Duodenal mucosa (tissue), 2 donors: ENCODE measurements at regions not wholly inside any gene's neighbourhood (a gene's known extent, or its start where the extent isn't known, plus 50 kb on each side); places are given as distances from the start of the nearest gene placed in this dataset.

Experiments
- H3K27ac ChIP-seq: one replicate; pipeline ENCODE4 v1.7.0; 2013; ENCODE audit warnings: low read depth, low read length
- H3K27me3 ChIP-seq, 2 donors: one replicate each; pipeline ENCODE4 v1.7.0; 2013; ENCODE audit warnings: low read length in 2 of 2, control low read depth in 1 of 2; ENCODE audit not compliant: insufficient read depth in 2 of 2, control insufficient read depth in 1 of 2
- H3K36me3 ChIP-seq, 2 donors: one replicate each; pipeline ENCODE4 v1.7.0; 2013; ENCODE audit warnings: low read length in 2 of 2, control low read depth in 1 of 2; ENCODE audit not compliant: insufficient read depth in 2 of 2, control insufficient read depth in 1 of 2
- H3K4me1 ChIP-seq, 2 donors: one replicate each; pipeline ENCODE4 v1.7.0; 2013; ENCODE audit warnings: low read length in 2 of 2, control low read depth in 1 of 2; ENCODE audit not compliant: insufficient read depth in 2 of 2, control insufficient read depth in 1 of 2
- H3K4me3 ChIP-seq, 2 donors: one replicate each; pipeline ENCODE4 v1.7.0; 2013; ENCODE audit warnings: low read length in 2 of 2, low read depth in 1 of 2
- H3K9ac ChIP-seq, 2 donors: one replicate each; pipeline ENCODE4 v1.7.0; 2013; ENCODE audit warnings: low read length in 2 of 2, low read depth in 1 of 2
- H3K9me3 ChIP-seq, 2 donors: one replicate each; pipeline ENCODE4 v1.7.0; 2013; ENCODE audit warnings: low read length in 2 of 2, control low read depth in 1 of 2; ENCODE audit not compliant: control insufficient read depth in 1 of 2

- H3K4me1 ChIP-seq, result no peaks in the 10 kb centered on the region
- H3K9ac ChIP-seq, result no peak overlapping the region
- no peak overlapping the region for H3K4me3 ChIP-seq
- no peaks in the 10 kb centered on the region for H3K27me3 ChIP-seq
- H3K27ac ChIP-seq, result no peak overlapping the region
- H3K36me3 ChIP-seq, result no peaks in the 10 kb centered on the region
- no peaks in the 10 kb centered on the region for H3K9me3 ChIP-seq
These were observed 172.6 kb downstream of the RASSF9 start for GRCh38 chr12:85663631-85664030.

- no peaks in the 10 kb centered on the region for H3K9me3 ChIP-seq
- no peak overlapping the region for H3K9ac ChIP-seq
- H3K27ac ChIP-seq, result no peak overlapping the region
- no peaks in the 10 kb centered on the region for H3K27me3 ChIP-seq
- H3K4me1 ChIP-seq, result no peaks in the 10 kb centered on the region
- H3K4me3 ChIP-seq, result no peak overlapping the region
- H3K36me3 ChIP-seq, result no peaks in the 10 kb centered on the region
These were observed 171.8 kb downstream of the RASSF9 start for GRCh38 chr12:85664429-85664828.

- H3K4me1 ChIP-seq, result no peaks in the 10 kb centered on the region
- no peaks in the 10 kb centered on the region for H3K9me3 ChIP-seq
- H3K36me3 ChIP-seq, result no peaks in the 10 kb centered on the region
- H3K9ac ChIP-seq, result no peak overlapping the region
- no peak overlapping the region for H3K27ac ChIP-seq
- no peaks in the 10 kb centered on the region for H3K27me3 ChIP-seq
- no peak overlapping the region for H3K4me3 ChIP-seq
These were observed 166.3 kb downstream of the RASSF9 start for GRCh38 chr12:85669911-85670310.

- no peaks in the 10 kb centered on the region for H3K4me1 ChIP-seq
- H3K9me3 ChIP-seq, result no peaks in the 10 kb centered on the region
- no peaks in the 10 kb centered on the region for H3K27me3 ChIP-seq
- no peaks in the 10 kb centered on the region for H3K36me3 ChIP-seq
- no peak overlapping the region for H3K9ac ChIP-seq
- H3K4me3 ChIP-seq, result no peak overlapping the region
- no peak overlapping the region for H3K27ac ChIP-seq
These were observed 163.8 kb downstream of the RASSF9 start for GRCh38 chr12:85672436-85672835.

GRCh38 chr12:85673921-85674420, 162.2 kb downstream of the RASSF9 start:
- H3K36me3 ChIP-seq, result no peaks in the 10 kb centered on the region
- H3K9me3 ChIP-seq, result no peaks in the 10 kb centered on the region
- H3K9ac ChIP-seq, result no peak overlapping the region
- H3K4me1 ChIP-seq, result no peaks in the 10 kb centered on the region
- H3K27ac ChIP-seq, result no peak overlapping the region
- H3K4me3 ChIP-seq, result no peak overlapping the region
- H3K27me3 ChIP-seq, result no peaks in the 10 kb centered on the region

GRCh38 chr12:85676816-85677749, 159.1 kb downstream of the RASSF9 start:
- Histone ChIP-seq H3K36me3 (no peaks in the 10 kb centered on the region), H3K4me1 (no peaks in the 10 kb centered on the region), H3K27me3 (no peaks in the 10 kb centered on the region), H3K9me3 (no peaks in the 10 kb centered on the region), H3K4me3 (no peak overlapping the region), H3K9ac (no peak overlapping the region), H3K27ac (no peak overlapping the region)

GRCh38 chr12:85679296-85679695, 156.9 kb downstream of the RASSF9 start:
- no peak overlapping the region for H3K4me3 ChIP-seq
- no peaks in the 10 kb centered on the region for H3K9me3 ChIP-seq
- H3K4me1 ChIP-seq, result no peaks in the 10 kb centered on the region
- no peaks in the 10 kb centered on the region for H3K27me3 ChIP-seq
- H3K36me3 ChIP-seq, result no peaks in the 10 kb centered on the region
- no peak overlapping the region for H3K27ac ChIP-seq
- no peak overlapping the region for H3K9ac ChIP-seq

GRCh38 chr12:85680881-85681280, 155.3 kb downstream of the RASSF9 start:
- no peaks in the 10 kb centered on the region for H3K36me3 ChIP-seq
- H3K9ac ChIP-seq, result no peak overlapping the region
- H3K4me3 ChIP-seq, result no peak overlapping the region
- H3K27me3 ChIP-seq, result no peaks in the 10 kb centered on the region
- H3K9me3 ChIP-seq, result no peaks in the 10 kb centered on the region
- no peaks in the 10 kb centered on the region for H3K4me1 ChIP-seq
- H3K27ac ChIP-seq, result no peak overlapping the region

GRCh38 chr12:85681333-85681732, 154.9 kb downstream of the RASSF9 start:
- H3K9me3 ChIP-seq, result no peaks in the 10 kb centered on the region
- no peak overlapping the region for H3K27ac ChIP-seq
- no peak overlapping the region for H3K9ac ChIP-seq
- H3K4me3 ChIP-seq, result no peak overlapping the region
- no peaks in the 10 kb centered on the region for H3K4me1 ChIP-seq
- no peaks in the 10 kb centered on the region for H3K36me3 ChIP-seq
- no peaks in the 10 kb centered on the region for H3K27me3 ChIP-seq

- no peaks in the 10 kb centered on the region for H3K27me3 ChIP-seq
- no peak overlapping the region for H3K9ac ChIP-seq
- H3K4me3 ChIP-seq, result no peak overlapping the region
These were observed 153.2 kb downstream of the RASSF9 start for GRCh38 chr12:85683051-85683450.

More at GRCh38 chr12:85683051-85683450, 153.2 kb downstream of the RASSF9 start:
- Histone ChIP-seq H3K27ac (no peak overlapping the region), H3K36me3 (no peaks in the 10 kb centered on the region), H3K4me1 (no peaks in the 10 kb centered on the region), H3K9me3 (no peaks in the 10 kb centered on the region)
